DMS 273 (cell line): ENCODE measurements at regions not wholly inside any gene's neighbourhood (a gene's known extent, or its start where the extent isn't known, plus 50 kb on each side); places are given as distances from the start of the nearest gene placed in this dataset.

Source experiments
- DNase-seq: peaks from one replicate; lab custom pipeline; 2025; ENCODE audit not compliant: unreplicated experiment; lab: John Stamatoyannopoulos, UW

GRCh38 chr4:25527034-25527433 is 128.6 kb upstream of the SLC34A2 start:
- no peak for DNase-seq

DNA sequence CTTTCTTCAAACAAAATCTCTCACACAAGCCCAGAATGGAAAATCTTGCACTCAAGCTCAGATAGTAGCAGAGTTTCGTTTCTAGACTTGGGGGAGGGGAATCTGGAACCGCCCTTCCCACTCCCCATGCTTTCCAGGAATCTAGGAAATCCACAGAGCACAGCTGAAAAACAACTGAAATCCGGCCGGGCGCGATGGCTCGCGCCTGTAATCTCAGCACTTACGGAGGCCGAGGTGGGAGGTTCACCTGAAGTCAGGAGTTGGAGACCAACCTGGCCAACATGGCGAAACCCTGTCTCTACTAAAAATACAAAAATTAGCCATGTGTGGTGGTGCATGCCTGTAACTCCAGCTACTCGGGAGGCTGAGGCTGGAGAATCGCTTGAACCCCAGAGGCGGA is 127.3 kb upstream of the SLC34A2 start:
- no peak for DNase-seq

- DNase-seq: peak; percentile 4
Measured at GRCh38 chr4:25531272-25531671, 124.4 kb upstream of the SLC34A2 start.

GRCh38 chr4:25532591-25532990 is 123.1 kb upstream of the SLC34A2 start:
- no peak for DNase-seq

DNA sequence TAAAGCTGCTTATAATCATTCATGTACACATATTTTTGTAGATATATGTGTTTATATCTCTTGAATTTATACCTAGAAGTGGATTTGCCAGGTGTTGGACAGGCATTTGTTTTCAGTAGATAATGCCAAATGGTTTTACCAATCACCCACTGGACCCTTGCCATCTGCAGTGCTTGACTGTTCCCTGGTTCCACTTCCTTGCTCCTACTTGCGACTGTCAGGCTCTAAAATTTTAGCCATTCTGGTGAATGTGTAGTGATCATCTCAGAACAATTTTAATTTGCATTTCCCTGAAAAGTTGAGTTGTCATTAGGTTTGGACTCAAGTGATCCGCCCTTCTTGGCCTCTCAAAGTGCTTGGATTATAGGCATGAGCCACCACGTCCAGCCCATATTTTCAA is 122.4 kb upstream of the SLC34A2 start:
- DNase-seq: no peak

DNA sequence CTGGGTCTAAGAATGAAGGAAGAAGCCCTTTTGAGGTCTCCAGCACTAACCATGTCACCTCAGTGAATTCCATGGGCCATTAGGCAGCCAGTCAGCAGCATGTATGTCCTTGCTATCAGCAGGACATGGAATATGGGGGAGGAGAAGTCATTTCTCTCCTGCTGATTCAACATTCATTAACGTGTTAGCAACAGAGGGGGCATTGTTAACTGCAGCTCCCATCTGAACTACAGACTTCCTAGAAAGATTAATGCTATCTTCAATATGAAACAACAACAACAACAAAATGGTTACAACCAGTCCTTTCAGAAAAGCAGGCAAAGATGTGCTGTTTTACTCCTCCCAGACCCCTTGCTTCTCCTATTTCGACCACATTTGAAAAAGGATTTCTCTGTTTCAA is 120.4 kb upstream of the SLC34A2 start:
- no peak for DNase-seq

DNA sequence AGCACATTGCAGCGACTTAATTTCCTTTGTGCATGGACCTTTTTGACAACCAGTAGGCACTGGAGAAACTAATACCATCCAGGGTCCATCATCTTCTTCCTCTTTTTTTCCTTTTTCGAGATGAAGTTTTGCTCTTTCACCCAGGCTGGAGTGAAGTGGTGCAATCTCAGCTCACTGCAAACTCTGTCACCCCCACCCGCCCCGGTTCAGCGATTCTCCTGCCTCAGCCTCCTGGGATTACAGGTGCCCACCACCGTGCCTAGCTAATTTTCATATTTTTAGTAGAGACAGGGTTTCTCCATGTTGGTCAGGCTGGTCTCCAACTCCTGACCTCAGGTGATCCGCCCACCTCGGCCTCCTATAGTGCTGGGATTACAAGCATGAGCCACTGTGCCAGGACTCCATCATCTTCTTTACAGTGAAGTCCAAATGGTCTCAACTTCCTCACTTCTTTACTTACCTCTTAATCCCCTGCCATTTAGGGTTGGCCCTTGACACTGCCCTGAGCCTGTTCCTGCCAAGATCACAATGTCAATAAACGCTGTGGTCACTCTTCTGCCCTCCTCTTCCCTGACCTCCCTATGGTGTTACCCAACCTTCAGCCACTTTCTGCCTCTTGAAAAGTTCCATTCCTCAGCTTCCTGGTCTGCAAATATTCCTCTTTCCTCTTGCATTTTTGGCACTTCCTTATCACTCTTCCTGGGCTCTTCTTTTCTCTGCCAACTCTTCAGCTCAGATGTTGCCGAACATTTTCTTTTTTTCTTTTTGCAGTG is 119.8 kb upstream of the SLC34A2 start:
- no peak for DNase-seq

GRCh38 chr4:25536564-25537320 is 118.9 kb upstream of the SLC34A2 start:
- no peak for DNase-seq

GRCh38 chr4:25538430-25538829 is 117.2 kb upstream of the SLC34A2 start:
- DNase-seq: no peak

GRCh38 chr4:25539241-25539640 is 116.4 kb upstream of the SLC34A2 start:
- no peak for DNase-seq

DNA sequence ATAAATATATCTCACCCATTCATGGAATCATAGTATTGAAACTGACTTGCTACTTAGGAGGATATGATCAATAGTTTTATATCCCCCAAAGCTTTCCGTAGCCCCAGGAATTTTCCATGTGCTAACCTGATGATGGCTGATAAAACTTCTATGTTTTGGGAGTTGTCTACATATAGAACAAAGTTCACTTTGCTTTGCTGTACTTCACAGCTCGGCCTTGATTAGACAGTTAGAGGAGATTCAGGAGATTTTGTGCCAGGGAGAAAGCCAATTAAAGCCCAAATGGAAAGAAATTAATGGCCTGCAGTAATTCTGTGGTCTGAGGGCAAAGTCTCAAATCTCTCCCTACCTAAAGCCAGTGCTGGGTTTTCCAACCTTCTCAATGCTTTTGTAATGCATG is 114.9 kb upstream of the SLC34A2 start:
- no peak for DNase-seq

DNA sequence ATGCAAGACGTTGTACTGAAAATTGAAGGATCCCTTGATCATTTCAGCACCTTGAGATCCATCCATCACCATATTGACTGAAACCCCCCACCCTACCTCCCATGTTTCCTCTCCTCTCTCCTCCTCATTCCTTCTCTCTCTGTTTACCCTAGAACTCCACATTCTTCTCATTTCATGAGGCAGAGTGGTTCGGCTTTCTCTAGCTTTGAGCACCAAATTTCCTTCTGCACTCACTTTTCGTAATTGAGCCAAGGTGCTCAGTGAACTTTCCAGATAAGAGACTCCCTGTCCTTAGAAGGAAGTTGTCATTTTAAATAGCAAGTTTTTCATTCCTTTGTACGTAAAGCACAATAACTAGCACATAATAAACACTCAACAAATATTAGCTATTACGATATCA is 108.3 kb upstream of the SLC34A2 start:
- no peak for DNase-seq

DNA sequence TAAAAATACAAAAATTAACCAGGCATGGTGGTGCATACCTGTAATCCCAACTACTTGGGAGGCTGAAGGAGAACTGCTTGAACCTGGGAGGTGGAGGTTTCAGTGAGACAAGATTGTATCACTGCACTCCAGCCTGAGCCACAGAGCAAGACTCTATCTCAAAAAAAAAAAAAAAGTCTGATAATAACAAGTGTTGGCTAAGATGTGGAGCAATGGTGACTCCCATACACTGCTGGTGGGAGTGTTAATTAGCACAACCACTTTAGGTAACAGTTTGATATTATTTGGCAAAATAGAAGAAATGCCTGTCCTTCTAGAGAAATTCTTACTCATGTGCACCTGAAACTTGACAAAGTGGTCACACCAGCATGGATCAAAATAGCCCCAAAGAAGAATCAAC is 106.2 kb upstream of the SLC34A2 start:
- no peak for DNase-seq

DNA sequence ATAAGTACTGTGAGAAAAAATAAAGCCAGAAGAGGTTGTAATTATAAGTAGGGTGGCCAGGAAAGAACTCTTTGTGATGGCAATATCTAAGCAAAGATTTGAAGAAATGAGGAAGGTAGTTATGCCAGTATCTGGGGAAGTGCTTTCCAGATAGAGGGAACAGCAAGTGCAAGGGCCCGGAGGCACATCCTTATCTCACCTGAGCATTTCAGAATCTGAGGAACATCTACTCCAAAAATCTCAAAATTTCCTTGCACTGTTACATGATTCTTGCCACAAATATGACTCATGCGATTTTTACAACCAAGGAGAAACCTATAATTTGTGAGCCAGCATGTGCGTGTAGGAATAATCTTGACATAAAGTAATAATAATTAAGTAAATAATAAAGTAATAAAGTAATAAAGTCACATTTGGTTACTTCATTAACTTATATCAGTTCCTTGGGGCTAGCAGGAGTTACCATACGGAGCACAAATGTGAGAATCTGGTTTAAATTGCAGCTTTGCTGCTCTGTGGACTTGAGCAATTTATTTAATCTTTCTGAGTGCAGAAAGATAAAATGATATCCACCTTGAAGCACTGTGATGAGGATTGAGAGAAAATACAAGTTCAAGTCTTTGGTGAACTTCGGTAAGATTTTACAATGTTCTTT is 105.1 kb upstream of the SLC34A2 start:
- no peak for DNase-seq

GRCh38 chr4:25551605-25552004 is 104.0 kb upstream of the SLC34A2 start:
- DNase-seq: no peak

GRCh38 chr4:25552580-25553271 is 102.9 kb upstream of the SLC34A2 start:
- no peak for DNase-seq

DNA sequence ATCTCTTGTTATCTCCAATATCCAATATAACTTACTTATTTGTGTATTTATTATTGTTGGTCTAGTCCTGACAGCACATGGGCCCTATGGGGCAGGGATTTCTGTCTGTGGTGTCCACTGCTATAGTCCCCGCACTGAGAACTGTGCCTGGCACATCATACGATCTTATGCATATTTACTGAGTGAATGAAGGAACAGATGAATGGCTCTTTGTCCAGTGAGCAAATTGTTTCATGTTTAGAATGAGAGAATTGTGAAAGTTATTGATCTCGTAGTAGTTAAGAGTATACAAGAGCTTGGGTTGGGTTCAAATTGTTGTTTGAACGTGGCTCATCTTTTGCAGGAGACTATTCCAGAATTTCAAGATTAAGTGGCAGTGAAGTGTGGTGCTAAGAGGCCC is 96.1 kb upstream of the SLC34A2 start:
- no peak for DNase-seq

- no peak for DNase-seq
Measured at GRCh38 chr4:25560605-25561004, 95.0 kb upstream of the SLC34A2 start.

DNA sequence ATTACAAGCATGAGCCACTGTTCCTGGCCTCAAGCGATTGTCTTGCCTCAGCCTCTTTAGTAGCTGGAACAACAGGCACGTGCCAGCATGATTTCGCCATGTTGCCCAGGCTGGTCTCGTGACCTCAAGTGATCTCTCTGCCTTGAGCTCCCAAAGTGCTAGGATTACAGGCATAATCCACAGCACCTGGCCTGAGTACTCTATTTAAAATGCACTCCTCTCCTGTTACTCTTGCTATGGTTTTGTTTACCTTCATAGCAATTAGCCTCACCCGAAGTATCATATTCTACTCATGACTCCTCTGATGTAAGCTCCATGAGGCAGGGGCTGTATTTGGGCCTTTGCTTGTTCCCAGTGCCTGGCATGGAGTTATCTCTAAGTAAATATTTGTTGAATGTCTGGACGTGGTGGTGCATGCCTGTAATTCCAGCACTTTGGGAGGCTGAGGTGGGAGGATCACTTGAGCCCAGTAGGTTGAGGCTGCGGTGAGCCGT is 92.5 kb upstream of the SLC34A2 start:
- peak; percentile 52 for DNase-seq

GRCh38 chr4:25564836-25565235 is 90.8 kb upstream of the SLC34A2 start:
- DNase-seq: no peak

- DNase-seq: no peak
Measured at GRCh38 chr4:25567253-25567652, 88.4 kb upstream of the SLC34A2 start.
